DND-41 (cell line): ENCODE measurements at regions not wholly inside any gene's neighbourhood (a gene's known extent, or its start where the extent isn't known, plus 50 kb on each side); places are given as distances from the start of the nearest gene placed in this dataset.

Experiments
- CTCF ChIP-seq: IDR thresholded peaks from 2 replicates; pipeline ENCODE4 v1.5.1; 2012; ENCODE audit warnings: borderline replicate concordance, low read length, moderate library complexity, mild to moderate bottlenecking; ENCODE audit not compliant: poor library complexity, severe bottlenecking; ENCODE audit errors: extremely low read depth
- EZH2 ChIP-seq: IDR thresholded peaks from 3 replicates; pipeline ENCODE4 v1.6.1; 2012; ENCODE audit warnings: borderline replicate concordance, low read depth, mild to moderate bottlenecking, moderate library complexity, low read length, inconsistent platforms; ENCODE audit not compliant: severe bottlenecking

- no peak for TF ChIP-seq CTCF
- TF ChIP-seq EZH2 = no peak
These were observed 279.6 kb downstream of the KLF5 start for GRCh38 chr13:73338389-73338788.
